ENCODE measurements at regions not wholly inside any gene's neighbourhood (a gene's known extent, or its start where the extent isn't known, plus 50 kb on each side); places are given as distances from the start of the nearest gene placed in this dataset.
A peak's percentile ranks its signal among the peaks of the same experiment; 100 is the strongest.

DNA sequence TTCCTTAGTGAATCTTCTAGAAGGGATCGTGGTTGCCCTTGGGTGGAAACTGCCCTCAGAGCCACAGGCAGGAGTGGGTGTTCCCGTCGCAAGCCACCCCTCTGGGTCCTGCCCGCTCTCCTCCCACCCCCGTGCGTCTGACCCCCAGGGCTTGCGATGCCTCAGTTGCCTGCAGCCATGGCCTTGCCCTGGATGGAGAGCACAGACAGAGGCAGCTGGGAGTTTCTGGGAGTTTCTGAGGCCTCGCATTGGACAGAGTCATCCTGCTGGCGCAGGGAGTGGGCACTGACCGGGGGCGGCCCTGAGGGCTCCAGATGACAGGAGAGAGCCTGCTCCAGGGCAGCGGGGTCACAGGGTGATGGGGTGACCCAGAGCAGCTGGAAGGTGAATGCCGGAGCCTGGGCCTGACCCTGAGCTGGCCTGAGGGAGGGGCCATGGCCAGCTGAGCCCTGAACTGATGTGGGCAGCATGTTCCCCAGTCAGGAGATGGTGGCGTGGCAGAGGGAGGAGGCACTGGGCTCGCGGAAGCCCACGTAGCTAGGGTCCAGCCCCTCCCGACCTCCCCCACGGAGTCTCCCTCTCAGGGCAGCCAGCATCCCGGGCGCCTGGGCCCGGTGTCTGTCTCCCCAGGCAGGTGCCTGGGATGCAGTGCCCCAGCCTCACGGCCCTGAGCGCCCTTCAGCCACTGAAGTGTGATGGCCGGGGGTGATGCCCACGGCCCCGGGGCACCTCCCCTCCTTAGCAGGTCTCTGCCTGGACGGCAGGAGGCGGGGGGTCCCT is 1236.2 kb downstream of the BRD1 start:
- DNase-seq (ENCODE audit: low spot score): no peak

- no peak for DNase-seq (ENCODE audit: low spot score)
These were observed 1237.8 kb downstream of the BRD1 start for GRCh38 chr22:48589901-48590300.

DNA sequence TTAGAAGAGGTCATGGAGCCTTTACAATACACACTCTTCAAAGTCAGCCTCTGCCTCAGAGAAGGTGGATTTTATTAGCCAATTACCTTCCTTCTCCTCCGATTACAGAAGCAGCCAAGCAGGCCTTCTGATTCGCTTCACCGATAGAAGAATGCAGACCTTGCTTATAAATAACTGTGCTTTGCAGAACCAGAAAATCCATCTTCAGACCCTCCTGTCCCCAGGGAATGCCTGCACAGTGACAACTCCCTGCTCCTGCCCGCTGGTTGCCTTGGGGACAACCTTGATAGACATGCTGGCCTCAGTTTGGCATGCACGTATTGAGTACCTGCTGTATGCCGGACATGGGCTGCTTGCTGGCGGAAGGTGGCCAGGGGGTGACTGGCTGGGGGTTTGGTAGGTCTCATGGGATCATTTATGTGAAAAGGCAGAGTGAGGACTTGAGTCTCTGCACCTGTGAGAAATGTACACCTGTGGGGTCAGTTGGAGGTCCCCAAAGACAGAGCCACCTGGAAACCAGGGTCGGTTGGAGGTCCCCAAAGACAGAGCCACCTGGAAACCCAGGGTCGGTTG is 1238.7 kb downstream of the BRD1 start:
- no peak for DNase-seq (ENCODE audit: low spot score)

GRCh38 chr22:48588151-48588877 is 1239.4 kb downstream of the BRD1 start:
- no peak for DNase-seq (ENCODE audit: low spot score)

DNA sequence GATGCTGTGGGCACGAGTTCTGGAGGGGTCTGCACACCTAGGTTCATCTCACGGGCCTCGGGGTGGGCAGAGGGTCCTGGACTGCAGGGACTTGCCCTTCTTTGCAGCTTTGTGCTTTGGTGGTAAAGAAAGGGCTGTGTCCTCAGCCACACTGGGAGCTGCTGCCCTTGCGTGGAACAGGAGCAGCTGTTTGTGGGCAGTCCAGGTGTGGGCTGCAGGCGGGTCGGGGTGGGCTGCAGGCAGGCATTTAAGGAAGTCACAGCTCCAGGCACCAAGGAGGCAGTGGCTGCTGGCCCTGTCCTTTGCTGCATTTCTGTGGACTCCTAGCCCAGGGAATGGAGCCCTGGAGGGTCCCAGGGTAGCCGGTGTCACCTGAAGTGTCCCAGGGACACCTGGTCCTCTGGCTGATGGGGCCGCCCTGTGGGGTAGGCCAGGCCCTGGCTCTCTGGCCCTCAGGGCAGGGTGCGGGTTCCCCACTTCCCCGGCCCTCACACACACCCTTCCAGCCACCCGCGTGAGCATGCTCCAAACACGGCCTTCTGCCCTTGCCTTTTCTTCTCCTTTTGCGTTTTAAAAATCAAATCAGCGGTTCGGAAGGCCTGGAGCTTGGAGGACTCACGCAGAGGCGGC is 1240.3 kb downstream of the BRD1 start:
- DNase-seq (ENCODE audit: low spot score): no peak

DNA sequence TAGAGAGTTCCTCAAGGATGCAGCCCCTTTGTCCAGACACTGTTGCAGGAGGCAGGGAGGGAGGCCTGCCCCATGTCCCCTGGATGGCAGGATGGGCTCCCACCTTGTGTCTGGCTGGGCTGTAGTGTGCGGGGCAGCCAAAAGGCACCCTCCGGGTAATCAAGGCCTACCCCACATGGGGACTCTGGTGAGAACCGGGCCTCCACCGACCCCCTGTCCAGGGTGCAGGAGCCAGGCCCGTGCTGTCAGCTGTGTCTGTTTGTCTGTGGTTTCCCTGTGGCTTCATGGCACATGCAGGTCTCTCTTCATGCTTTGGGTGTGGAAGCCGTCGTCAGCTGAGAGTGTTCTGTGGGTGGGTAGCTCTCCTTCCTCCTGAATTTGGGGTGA is 1240.9 kb downstream of the BRD1 start:
- DNase-seq (ENCODE audit: low spot score): no peak

DNA sequence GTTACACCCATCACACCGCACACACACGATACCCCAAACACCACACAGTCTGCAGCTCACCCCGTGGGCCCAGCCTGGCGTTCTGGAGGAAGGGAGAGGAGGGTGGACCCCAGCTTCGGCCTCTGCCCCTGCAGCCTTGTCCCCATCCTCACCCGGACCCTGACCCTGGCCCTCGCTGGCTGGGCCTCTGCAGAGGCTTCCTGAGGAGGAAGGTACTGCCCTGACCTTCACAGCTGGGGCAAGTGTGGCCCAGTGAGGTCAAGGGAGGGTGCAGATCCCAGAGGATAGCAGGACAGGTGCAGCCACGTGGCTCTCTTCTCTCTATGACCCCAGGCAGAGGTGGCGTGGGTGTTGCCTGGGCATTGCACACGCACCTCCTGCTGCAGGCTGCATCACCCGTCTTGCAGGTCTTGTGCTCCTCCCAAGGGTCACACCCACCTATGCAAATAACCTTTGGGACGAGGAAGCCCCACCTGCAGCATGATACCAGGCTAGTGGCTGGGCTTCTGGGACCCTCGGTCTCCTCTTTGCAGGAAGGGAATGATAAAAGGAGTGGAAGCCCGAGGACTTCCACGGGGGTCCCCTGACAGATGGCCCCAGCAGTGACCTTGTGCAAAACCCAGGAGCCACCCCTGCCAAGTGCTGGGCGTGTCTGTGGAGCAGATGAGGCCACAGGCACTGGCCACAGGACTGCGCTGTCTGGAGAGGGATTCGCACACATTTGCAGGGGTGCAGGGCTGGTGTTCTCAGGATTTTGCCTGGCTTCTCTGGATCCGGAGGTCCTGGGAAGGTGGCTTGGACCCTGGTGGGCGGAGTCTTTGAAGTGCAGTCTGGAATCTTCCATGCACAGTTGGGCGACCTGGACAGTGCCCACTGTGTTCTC is 1241.5 kb downstream of the BRD1 start:
- no peak for DNase-seq (ENCODE audit: low spot score)

GRCh38 chr22:48584170-48584569 is 1243.5 kb downstream of the BRD1 start:
- no peak for DNase-seq (ENCODE audit: low spot score)

- DNase-seq (ENCODE audit: low spot score): no peak
These were observed 1245.7 kb downstream of the BRD1 start for GRCh38 chr22:48581796-48582469.

DNA sequence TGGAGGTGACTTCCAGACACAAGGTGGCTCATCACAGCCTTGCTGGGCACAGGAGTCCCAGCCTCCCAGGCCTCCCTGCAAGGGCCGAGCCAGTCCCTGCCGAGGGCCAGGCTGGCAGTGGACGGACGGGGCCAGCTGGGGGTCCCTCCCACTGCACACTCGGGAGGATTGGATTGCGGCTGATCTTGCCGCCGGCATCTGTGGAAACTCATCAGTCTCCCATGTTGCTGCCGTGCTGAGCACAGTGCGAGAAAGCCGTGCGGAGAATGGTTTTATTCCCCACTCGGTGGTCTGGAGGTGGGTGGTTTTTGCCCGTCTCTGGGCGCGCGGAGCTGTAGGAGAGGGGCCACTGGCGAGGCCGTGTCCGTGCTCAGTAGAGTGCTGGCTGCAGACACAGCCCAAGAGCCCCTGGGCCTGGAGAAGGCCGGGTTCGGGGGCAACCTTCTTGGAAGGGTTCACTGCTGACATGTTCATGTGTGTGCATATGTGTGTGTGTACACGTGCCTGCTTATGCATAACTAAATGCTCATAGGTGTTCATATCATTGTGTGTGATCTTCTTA is 1246.4 kb downstream of the BRD1 start:
- DNase-seq (ENCODE audit: low spot score): no peak

- DNase-seq (ENCODE audit: low spot score): no peak
These were observed 1247.1 kb downstream of the BRD1 start for GRCh38 chr22:48580481-48580970.

GRCh38 chr22:48579928-48580309 is 1247.8 kb downstream of the BRD1 start:
- no peak for DNase-seq (ENCODE audit: low spot score)

DNA sequence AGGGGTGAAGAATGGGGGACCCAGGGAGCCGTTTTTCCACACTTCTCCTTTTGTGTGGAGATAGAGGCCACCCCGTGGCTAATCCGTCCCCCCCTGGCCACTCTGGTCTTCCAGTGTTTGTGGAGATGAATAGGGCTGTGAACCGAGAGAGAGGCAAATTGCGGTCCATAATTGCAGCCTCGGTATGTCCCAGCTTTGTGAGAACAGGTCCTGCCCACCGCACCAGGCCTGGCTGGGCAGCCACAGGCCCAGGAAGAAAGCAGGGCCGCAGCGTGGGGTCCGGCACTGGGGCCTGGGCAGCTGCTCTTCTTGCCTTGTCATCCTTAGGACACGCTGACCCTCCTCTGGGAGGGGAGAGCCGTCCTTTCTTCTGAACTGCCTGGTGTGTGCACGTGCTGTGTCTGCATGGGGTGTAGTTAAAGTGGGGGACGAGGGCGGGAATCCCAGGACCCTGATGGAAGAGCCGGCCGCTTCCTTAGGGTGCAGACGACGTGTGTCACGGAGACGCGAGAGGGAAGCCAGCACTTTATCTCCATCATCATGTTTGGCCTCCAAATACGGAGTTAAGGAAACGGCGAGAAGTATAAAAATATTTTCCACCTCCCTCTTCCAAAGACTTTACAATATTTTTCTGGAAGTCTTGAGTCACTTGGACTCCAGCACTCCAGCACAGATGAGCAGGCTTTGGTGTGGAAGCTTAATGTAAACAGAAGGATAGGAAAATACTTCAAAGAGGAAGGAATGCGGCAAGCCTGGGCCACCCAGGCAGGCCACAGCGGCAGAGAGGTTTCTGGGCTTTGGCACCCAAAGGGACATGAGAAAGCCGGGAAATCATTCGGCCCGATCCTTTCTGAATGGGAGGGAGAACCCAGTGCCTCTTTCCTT is 1248.4 kb downstream of the BRD1 start:
- DNase-seq (ENCODE audit: low spot score): peak; percentile 40

DNA sequence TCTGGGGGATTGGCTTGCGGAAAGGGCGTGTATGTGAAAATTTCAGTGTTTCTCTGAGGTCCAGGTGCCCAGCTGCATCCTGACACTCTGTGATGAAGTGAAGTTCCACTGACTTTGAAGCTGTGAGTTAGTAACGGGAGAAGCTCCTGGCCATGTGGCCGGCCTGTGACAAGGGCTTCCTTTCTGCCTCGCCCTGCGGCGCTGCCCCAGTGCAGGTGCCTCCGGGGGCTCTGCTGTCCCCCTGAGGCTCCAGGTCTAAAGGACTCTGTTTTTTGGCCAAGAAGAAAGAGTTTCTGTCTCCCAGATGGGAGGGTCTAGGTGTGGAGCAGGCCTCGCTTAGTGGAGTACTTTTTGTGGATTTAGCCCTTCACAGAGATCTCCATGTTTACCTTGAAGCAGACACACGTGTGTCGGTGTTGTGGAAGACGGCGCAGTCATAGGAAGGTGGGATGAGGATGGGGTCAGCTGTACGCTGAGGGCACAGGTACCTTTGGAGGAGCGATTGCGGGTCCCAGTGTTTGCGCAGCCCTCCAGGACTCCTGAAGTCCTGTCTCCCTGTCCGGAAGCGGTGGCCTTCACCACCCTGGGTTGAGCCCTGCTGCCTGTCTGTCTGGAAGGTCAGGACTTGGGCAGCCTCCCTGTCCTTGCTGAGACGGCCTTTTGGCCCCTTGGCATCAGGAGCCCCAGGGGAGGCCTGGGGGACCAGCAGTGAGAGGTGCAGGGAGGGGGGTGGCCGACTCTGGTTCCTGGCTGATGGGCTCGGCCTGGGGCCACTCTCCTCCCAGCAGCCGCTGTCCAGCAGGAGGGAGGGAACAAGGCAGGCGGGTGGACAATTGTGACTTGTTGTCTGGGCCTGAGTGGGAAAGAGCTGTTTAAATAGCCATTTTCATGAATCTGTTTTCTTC is 1249.3 kb downstream of the BRD1 start:
- no peak for DNase-seq (ENCODE audit: low spot score)

DNA sequence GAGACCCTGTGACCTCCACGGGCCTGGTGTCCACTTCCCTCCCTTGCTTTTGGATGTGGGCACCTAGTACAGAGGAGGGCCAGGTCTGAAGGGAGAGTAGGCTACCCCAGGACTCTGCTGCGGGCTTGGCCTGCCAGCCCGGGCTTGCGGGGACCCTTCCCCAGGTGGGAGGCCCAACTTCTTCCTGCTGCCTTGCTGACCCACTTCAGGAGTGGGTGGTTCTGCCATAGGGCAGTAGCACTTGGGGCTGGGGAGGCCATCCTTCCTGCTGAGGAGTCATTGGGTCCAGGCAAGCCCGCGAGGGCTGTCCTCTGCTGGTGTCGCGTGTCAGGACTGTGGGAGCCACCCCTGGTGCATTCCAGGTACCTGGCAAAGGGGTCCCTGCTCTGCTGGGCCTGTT is 1250.0 kb downstream of the BRD1 start:
- no peak for DNase-seq (ENCODE audit: low spot score)

DNA sequence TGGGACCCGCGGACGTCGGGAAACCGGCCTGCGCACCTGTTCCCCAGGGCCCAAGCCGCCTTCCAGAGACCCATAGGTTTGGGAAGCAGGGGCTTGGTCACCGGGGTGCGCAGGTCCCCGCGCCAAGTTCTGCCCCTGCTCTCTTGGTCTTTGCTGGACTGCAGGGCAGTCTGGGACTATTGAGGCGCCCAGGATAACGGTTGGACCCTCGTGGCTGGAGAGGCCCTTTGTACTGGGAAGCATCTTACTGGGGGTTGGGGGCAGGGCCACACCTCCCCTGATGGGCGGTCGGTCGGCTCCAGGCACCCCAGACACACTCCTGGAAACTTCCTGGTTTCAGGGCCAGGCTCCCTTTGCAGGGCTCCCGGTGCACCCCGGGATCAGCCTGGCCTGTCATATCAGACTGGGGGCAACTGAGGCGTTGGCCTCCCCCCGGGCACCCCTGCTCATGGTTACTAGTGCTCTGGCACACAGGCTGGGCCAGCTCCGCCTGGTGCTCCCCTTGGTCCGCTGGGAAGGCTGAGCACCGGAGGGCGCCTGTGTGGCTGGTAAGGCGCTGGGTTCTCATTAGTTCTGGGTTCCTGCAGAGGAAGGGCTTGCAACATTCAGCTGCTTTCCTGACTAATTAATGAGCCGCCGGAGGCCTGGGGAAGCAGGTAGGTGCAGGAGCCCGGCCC is 1250.5 kb downstream of the BRD1 start:
- DNase-seq (ENCODE audit: low spot score): no peak

GRCh38 chr22:48576333-48577013 is 1251.2 kb downstream of the BRD1 start:
- no peak for DNase-seq (ENCODE audit: low spot score)

All from SW480 (cell line).